OCI-LY7 (cell line): ENCODE measurements at regions not wholly inside any gene's neighbourhood (a gene's known extent, or its start where the extent isn't known, plus 50 kb on each side); places are given as distances from the start of the nearest gene placed in this dataset.
"Not testable (repeated sequence)": the region's sequence is repeated elsewhere in the genome, so short reads cannot be mapped to it uniquely, and the experiment has no call there.

Experiments
- EZH2phosphoT487 ChIP-seq: fragments of 200-600 bp; sonication (generic); IDR thresholded peaks from 2 replicates; pipeline ENCODE4 v1.6.1; 2018; ENCODE audit warnings: low read depth, borderline replicate concordance, mild to moderate bottlenecking, mixed run types, antibody characterized with exemption, low read length, moderate library complexity, mixed read lengths
- TF ChIP-seq, protein P1 (sequence below): fragments of 200-600 bp; sonication (generic); conservative IDR thresholded peaks from 2 replicates; pipeline ENCODE4 v1.5.1; 2014; ENCODE audit warnings: mild to moderate bottlenecking, antibody characterized with exemption, low read length, moderate library complexity, mixed read lengths

DNA sequence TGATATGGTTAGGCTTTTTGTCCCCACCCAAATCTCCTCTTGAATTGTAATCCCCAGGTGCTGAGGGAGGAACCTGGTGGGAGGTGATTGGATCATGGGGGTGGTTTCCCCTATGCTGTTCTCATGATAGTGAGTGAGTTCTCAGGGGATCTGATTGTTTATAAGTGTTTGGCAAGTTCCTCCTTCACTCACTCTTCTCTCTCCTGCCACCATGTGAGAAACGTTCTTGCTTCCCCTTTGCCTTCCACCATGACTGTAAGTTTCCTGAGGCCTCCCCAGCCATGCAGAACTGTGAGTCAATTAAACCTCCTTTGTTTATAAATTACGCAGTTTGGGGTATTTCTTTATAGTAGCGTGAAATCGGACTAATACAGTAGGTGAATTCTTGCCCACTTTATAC lies 182.5 kb downstream of the RNF144A start:
- TF ChIP-seq, protein P1, sequence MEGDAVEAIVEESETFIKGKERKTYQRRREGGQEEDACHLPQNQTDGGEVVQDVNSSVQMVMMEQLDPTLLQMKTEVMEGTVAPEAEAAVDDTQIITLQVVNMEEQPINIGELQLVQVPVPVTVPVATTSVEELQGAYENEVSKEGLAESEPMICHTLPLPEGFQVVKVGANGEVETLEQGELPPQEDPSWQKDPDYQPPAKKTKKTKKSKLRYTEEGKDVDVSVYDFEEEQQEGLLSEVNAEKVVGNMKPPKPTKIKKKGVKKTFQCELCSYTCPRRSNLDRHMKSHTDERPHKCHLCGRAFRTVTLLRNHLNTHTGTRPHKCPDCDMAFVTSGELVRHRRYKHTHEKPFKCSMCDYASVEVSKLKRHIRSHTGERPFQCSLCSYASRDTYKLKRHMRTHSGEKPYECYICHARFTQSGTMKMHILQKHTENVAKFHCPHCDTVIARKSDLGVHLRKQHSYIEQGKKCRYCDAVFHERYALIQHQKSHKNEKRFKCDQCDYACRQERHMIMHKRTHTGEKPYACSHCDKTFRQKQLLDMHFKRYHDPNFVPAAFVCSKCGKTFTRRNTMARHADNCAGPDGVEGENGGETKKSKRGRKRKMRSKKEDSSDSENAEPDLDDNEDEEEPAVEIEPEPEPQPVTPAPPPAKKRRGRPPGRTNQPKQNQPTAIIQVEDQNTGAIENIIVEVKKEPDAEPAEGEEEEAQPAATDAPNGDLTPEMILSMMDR: not testable (repeated sequence)
- not testable (repeated sequence) for TF ChIP-seq EZH2phosphoT487
